ENCODE measurements at regions not wholly inside any gene's neighbourhood (a gene's known extent, or its start where the extent isn't known, plus 50 kb on each side); places are given as distances from the start of the nearest gene placed in this dataset.
A peak's percentile ranks its signal among the peaks of the same experiment; 100 is the strongest.

GRCh38 chr1:168365719-168366479 is 85.2 kb downstream of the TBX19 start:
- Histone ChIP-seq H4K5ac (ENCODE audit: insufficient read length, low read depth, low read length) (no peak overlapping the region), H4K91ac (replicated peaks; ENCODE audit: insufficient read length, low read length) (no peak overlapping the region), H3K4ac (replicated peaks; ENCODE audit: insufficient read length, low read depth, low read length) (no peak overlapping the region), H4K8ac (ENCODE audit: extremely low read depth, insufficient read depth, low read length) (no peak overlapping the region), H2AFZ (ENCODE audit: low read length) (no peak overlapping the region), H3K56ac (replicated peaks; ENCODE audit: insufficient read length, low read depth, low read length) (no peak overlapping the region), H4K20me1 (replicated peaks in 1 of 2; ENCODE audit: control insufficient read depth in 1 of 2, insufficient read depth in 2 of 2, low read length in 2 of 2) (no peaks in the 10 kb centered on the region), H2BK20ac (ENCODE audit: low read length) (no peak overlapping the region), H3K23me2 (ENCODE audit: low read depth, low read length) (no peaks in the 10 kb centered on the region), H3K4me2 (ENCODE audit: insufficient read depth in 1 of 2, low read depth in 2 of 2, low read length in 2 of 2) (no peak overlapping the region), H3K9ac (replicated peaks in 1 of 4; ENCODE audit: extremely low read depth in 1 of 4, low read depth in 3 of 4, low read length in 3 of 4) (no peak overlapping the region), H3K18ac (ENCODE audit: extremely low read depth, low read length) (no peak overlapping the region), H3K14ac (ENCODE audit: insufficient read length) (no peak overlapping the region), H2BK120ac (replicated peaks; ENCODE audit: low read depth, low read length) (no peak overlapping the region), H2BK15ac (ENCODE audit: low read length) (no peak overlapping the region), H2BK5ac (ENCODE audit: low read depth, low read length) (no peak overlapping the region), H3K4me3 (ENCODE audit: extremely low read depth in 1 of 4, insufficient read depth in 2 of 4, low read depth in 3 of 4, low read length in 4 of 4) (no peak overlapping the region), H2BK12ac (ENCODE audit: low read depth, low read length) (no peak overlapping the region), H3K36me3 (ENCODE audit: control insufficient read depth in 2 of 4, insufficient read depth in 4 of 4, low read length in 3 of 4) (no peaks in the 10 kb centered on the region), H3K27ac (ENCODE audit: low read depth, low read length) (no peak overlapping the region), H3K9me3 (ENCODE audit: insufficient read depth in 2 of 2, low read depth in 1 of 2, low read length in 1 of 2) (no peaks in the 10 kb centered on the region), H3K4me1 (replicated peaks in 1 of 4; ENCODE audit: control insufficient read depth in 3 of 4, insufficient read depth in 4 of 4, low read length in 3 of 4) (no peaks in the 10 kb centered on the region), H3K79me1 (ENCODE audit: low read depth, low read length) (0 out of 2 replicates have a peak, but pooled peaks cover 3% of the 10 kb centered on the region), H3K27me3 (replicated peaks in 1 of 4; ENCODE audit: control insufficient read depth in 3 of 4, extremely low read depth in 1 of 4, insufficient read depth in 3 of 4, low read length in 3 of 4) (no peaks in the 10 kb centered on the region), H3K79me2 (ENCODE audit: control insufficient read depth in 1 of 2, insufficient read depth in 2 of 2, low read length in 2 of 2) (no peaks in the 10 kb centered on the region; a peak in 1 of 4 replicates), H2AK5ac (ENCODE audit: low read depth, low read length) (no peak overlapping the region; the same call in 1 of the 2 replicates), H3K23ac (ENCODE audit: insufficient read length) (no peak overlapping the region)
- WGBS, 2 experiments (ENCODE audit: extremely low coverage in 1 of 2, insufficient coverage in 1 of 2, insufficient read length in 1 of 2, insufficient replicate concordance in 2 of 2, low coverage in 1 of 2, low lambda C conversion rate in 2 of 2, missing lambda C conversion rate in 1 of 2) = 88% methylated on average over 9 of the region's 9 CpGs; no CpG with 5 or more reads in 1 of the 2 experiments
- DNase-seq (ENCODE audit: low read depth in 1 of 2, low spot score in 2 of 2) (no peak), FAIRE-seq (peak; percentile 48)
- ChIA-PET CTCF (ENCODE audit: partially characterized antibody) (interaction anchor here (0.5 to 5.2 kb wide), 9 partner anchors 9 to 651 kb away, joined by 3 to 42 read pairs (median 3); no protein-coding TSS in a partner anchor), POLR2A (ENCODE audit: partially characterized antibody) (no interaction called here)
- TF ChIP-seq SP4 (IDR thresholded peaks at IDR 0.05; ENCODE audit: low read length) (no peak), MAFK (IDR thresholded peaks at IDR 0.05; ENCODE audit: low read depth, low read length) (peak; percentile 87), SIRT6 (IDR thresholded peaks at IDR 0.05; ENCODE audit: low read length) (no peak), CTCF (IDR thresholded peaks at IDR 0.05; ENCODE audit: control extremely low read depth in 1 of 3, insufficient read depth in 1 of 3, low read depth in 1 of 3, low read length in 3 of 3) (peak in 2 of 3 experiments; percentile 43; a peak in 3 of 4 replicates), BCL11A (IDR thresholded peaks at IDR 0.05; ENCODE audit: low read depth in 2 of 2, low read length in 2 of 2) (no peak), CBX8 (IDR thresholded peaks at IDR 0.05; ENCODE audit: borderline replicate concordance, low read depth, low read length) (no peak), EZH2 (IDR thresholded peaks at IDR 0.05; ENCODE audit: low read depth, low read length, severe bottlenecking) (no peak), RAD21 (IDR thresholded peaks at IDR 0.05 in 1 of 2, conservative IDR thresholded peaks at IDR 0.05 in 1 of 2; ENCODE audit: low read depth in 2 of 2, low read length in 2 of 2) (peak; percentile 35 to 58; a peak in 3 of 4 replicates), POU5F1 (IDR thresholded peaks at IDR 0.05; ENCODE audit: low read depth, low read length) (no peak), SIX5 (IDR thresholded peaks at IDR 0.05; ENCODE audit: low read depth, low read length) (no peak)

All from H1 (cell line).